OCI-LY7 (cell line): ENCODE measurements at regions not wholly inside any gene's neighbourhood (a gene's known extent, or its start where the extent isn't known, plus 50 kb on each side); places are given as distances from the start of the nearest gene placed in this dataset.

ENCODE experiments used
- BruUV-seq: library from RNA; stranded (reverse); fragments of 400-500 nt; replicated peaks from 2 replicates; lab custom pipeline; 2021; lab: Mats Ljungman, UMichigan
- CTCF ChIA-PET: fragments of 300-600 bp; sonication (Branson Sonifier 250); formaldehyde crosslinking; loops from one replicate; lab custom pipeline; 2022; ENCODE audit warnings: antibody characterized with exemption; ENCODE audit not compliant: unreplicated experiment; lab: Charles Lee
- POLR2A ChIA-PET: fragments of 300-600 bp; sonication (Branson Sonifier 250); formaldehyde crosslinking; loops from one replicate; lab custom pipeline; 2022; ENCODE audit warnings: antibody characterized with exemption; lab: Charles Lee
- DNase-seq: peaks from one replicate; pipeline ENCODE4 v3.0.0-alpha.2; 2015; ENCODE audit warnings: low spot score
- H2AFZ ChIP-seq: fragments of 200-600 bp; sonication (generic), shearing (Covaris generic); 2 replicates; pipeline ENCODE4 v1.6.1; 2014; ENCODE audit warnings: mild to moderate bottlenecking, antibody characterized with exemption, low read length, moderate library complexity
- H3K27ac ChIP-seq: fragments of 200-600 bp; sonication (generic); 2 replicates; pipeline ENCODE4 v1.5.1; 2014; ENCODE audit warnings: mixed run types, low read depth, mild to moderate bottlenecking, moderate library complexity, low read length, inconsistent platforms; ENCODE audit not compliant: poor library complexity, severe bottlenecking
- H3K36me3 ChIP-seq: fragments of 200-600 bp; sonication (generic); 2 replicates; pipeline ENCODE4 v1.6.1; 2014; ENCODE audit warnings: mild to moderate bottlenecking, antibody characterized with exemption, low read length, moderate library complexity, mixed read lengths; ENCODE audit not compliant: insufficient read depth
- H3K4me1 ChIP-seq: fragments of 200-600 bp; sonication (generic); 2 replicates; pipeline ENCODE4 v1.5.1; 2014; ENCODE audit warnings: mild to moderate bottlenecking, low read length; ENCODE audit not compliant: insufficient read depth, poor library complexity, severe bottlenecking
- H3K4me2 ChIP-seq: fragments of 200-600 bp; sonication (generic); 2 replicates; pipeline ENCODE4 v1.6.1; 2014; ENCODE audit warnings: mild to moderate bottlenecking, low read length
- H3K4me3 ChIP-seq: fragments of 200-600 bp; sonication (generic); 2 replicates; pipeline ENCODE4 v1.5.1; 2014; ENCODE audit warnings: mild to moderate bottlenecking, low read depth, low read length; ENCODE audit not compliant: poor library complexity, severe bottlenecking
- H3K79me2 ChIP-seq: fragments of 200-600 bp; sonication (generic); 2 replicates; pipeline ENCODE4 v1.6.1; 2016; ENCODE audit warnings: low read depth, mild to moderate bottlenecking, low read length, moderate library complexity, mixed read lengths; ENCODE audit not compliant: insufficient read depth
- H3K9me2 ChIP-seq: fragments of 200-600 bp; sonication (generic); 2 replicates; pipeline ENCODE4 v1.6.1; 2016; ENCODE audit warnings: mild to moderate bottlenecking, low read length, mixed read lengths; ENCODE audit not compliant: insufficient read depth
- H3K9me3 ChIP-seq: fragments of 200-600 bp; sonication (generic); 2 replicates; pipeline ENCODE4 v1.6.1; 2014; ENCODE audit warnings: mild to moderate bottlenecking, mixed run types, low read length, mixed read lengths
- H4K20me1 ChIP-seq: fragments of 200-600 bp; sonication (generic); 2 replicates; pipeline ENCODE4 v1.6.1; 2014; ENCODE audit warnings: mild to moderate bottlenecking, antibody characterized with exemption, low read length, moderate library complexity, mixed read lengths; ENCODE audit not compliant: insufficient read depth
- EZH2phosphoT487 ChIP-seq: fragments of 200-600 bp; sonication (generic); IDR thresholded peaks from 2 replicates; pipeline ENCODE4 v1.6.1; 2018; ENCODE audit warnings: low read depth, borderline replicate concordance, mild to moderate bottlenecking, mixed run types, antibody characterized with exemption, low read length, moderate library complexity, mixed read lengths
- intact Hi-C: fragments of 100-400 bp; cut with micrococcal nuclease; formaldehyde crosslinking; loops from one replicate; pipeline ENCODE4 v1.10.0; 2022; ENCODE audit not compliant: unreplicated experiment
- TF ChIP-seq, protein P1 (sequence below): fragments of 200-600 bp; sonication (generic); conservative IDR thresholded peaks from 2 replicates; pipeline ENCODE4 v1.5.1; 2014; ENCODE audit warnings: mild to moderate bottlenecking, antibody characterized with exemption, low read length, moderate library complexity, mixed read lengths

DNA sequence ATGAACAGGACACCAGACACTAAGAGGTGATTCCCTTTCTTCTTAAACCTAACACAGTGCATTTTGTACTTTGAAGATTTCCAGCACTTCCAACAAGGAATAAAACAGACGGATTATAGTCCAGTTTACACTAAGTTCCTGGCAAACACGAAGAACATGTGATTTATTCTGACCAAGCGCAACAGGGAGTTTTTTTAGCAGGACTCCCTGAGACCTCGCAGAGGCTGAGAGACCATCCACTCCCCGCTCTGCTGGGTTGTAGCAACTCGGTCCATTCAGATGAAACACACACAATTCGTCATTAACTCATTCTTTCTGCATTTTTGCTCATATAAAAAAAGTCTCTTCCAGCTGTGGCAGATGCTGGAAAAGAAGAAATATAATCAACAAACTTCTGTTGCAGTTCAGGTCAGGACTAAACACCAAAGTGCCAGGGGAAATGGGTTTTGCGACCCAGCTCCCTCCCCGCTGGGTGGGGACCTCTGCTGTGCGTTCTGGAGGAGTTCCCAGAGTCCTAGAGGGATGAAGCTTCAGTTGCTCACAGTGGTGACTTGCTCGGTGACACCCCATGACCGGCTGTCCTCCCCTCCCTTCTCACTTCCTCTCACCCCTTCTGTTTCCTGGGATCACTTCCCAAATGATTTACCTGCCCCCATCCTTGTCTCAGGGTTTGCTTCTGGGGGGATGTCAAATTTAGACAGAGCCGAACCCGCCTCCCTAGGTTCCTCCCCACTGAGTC lies 52.5 kb downstream of the KCNF1 start:
- Histone ChIP-seq H3K79me2 (no peaks in the 10 kb centered on the region), H3K4me1 (no peaks in the 10 kb centered on the region), H3K4me2 (no peak overlapping the region), H3K9me2 (no peaks in the 10 kb centered on the region), H3K36me3 (no peaks in the 10 kb centered on the region), H3K4me3 (no peak overlapping the region), H3K27ac (no peak overlapping the region), H2AFZ (no peak overlapping the region), H3K9me3 (no peaks in the 10 kb centered on the region), H4K20me1 (no peaks in the 10 kb centered on the region; the same call in 1 of the 2 replicates)
- ChIA-PET POLR2A (no interaction called here), CTCF (no interaction called here)
- BruUV-seq, result no TSS peak
- TF ChIP-seq, protein P1, sequence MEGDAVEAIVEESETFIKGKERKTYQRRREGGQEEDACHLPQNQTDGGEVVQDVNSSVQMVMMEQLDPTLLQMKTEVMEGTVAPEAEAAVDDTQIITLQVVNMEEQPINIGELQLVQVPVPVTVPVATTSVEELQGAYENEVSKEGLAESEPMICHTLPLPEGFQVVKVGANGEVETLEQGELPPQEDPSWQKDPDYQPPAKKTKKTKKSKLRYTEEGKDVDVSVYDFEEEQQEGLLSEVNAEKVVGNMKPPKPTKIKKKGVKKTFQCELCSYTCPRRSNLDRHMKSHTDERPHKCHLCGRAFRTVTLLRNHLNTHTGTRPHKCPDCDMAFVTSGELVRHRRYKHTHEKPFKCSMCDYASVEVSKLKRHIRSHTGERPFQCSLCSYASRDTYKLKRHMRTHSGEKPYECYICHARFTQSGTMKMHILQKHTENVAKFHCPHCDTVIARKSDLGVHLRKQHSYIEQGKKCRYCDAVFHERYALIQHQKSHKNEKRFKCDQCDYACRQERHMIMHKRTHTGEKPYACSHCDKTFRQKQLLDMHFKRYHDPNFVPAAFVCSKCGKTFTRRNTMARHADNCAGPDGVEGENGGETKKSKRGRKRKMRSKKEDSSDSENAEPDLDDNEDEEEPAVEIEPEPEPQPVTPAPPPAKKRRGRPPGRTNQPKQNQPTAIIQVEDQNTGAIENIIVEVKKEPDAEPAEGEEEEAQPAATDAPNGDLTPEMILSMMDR, result no peak
- no peak for TF ChIP-seq EZH2phosphoT487
- DNase-seq, result no peak
- intact Hi-C loops, result no loop called here

DNA sequence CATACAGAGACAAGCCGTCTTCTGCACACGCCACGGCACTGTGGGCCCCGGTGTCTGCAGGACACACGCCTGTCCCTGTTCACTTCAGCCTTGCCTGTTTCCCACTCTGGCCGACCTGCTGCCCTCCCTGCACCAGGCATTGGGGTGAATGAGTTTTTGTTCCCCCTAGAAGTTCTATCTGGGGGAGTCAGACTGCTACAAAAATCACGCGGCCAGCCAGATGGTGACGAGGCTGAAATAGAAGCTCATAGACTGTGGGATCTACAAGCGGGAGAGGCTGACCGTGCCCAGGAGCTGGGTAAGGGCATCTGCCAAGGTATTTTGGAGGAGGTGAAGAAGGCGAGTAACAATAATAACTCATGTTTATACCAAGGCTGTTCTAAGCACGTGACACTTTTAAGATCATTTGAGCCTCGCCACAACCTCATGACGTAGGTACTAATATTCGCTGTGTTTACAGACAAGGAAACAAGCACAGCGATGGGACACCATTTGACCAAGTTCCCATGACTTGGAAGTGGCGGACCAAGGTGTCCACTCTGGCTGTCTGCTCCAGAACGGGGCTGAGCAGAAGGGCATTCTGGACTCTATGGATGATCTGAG lies 53.6 kb downstream of the KCNF1 start:
- BruUV-seq, result no TSS peak
- Histone ChIP-seq H3K4me2 (no peak overlapping the region), H3K79me2 (no peaks in the 10 kb centered on the region), H3K4me3 (no peak overlapping the region), H3K9me2 (no peaks in the 10 kb centered on the region), H3K4me1 (no peaks in the 10 kb centered on the region), H4K20me1 (no peaks in the 10 kb centered on the region; the same call in 1 of the 2 replicates), H3K27ac (no peak overlapping the region), H3K36me3 (no peaks in the 10 kb centered on the region), H2AFZ (no peak overlapping the region), H3K9me3 (no peaks in the 10 kb centered on the region)
- no peak for TF ChIP-seq EZH2phosphoT487
- TF ChIP-seq, protein P1, result no peak
- intact Hi-C loops, result no loop called here
- ChIA-PET CTCF (no interaction called here), POLR2A (no interaction called here)
- no peak for DNase-seq

DNA sequence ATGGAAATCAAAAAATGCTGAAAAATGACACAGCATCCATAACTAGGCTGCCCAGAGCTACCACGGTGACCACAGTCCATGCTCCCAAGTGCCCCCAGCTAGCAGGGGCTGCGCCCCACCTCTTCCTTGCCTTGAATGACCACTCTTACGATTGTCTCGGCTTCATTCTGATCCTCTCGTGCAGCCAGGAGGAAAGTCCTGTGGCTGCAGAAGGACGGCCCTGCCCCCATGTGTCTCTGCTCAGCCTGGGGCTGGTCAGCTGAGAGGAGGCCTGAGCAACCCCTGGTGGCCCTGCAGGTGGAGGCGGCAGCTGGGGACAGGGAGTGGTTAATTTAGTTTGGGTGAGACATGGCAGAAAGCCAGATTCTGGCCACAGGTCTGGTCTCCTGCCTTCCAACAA lies 54.3 kb downstream of the KCNF1 start:
- no TSS peak for BruUV-seq
- CTCF ChIA-PET, result no interaction called here
- no peaks in the 10 kb centered on the region for H3K9me2 ChIP-seq

More for the DNA sequence above, 54.3 kb downstream of the KCNF1 start:
- no peaks in the 10 kb centered on the region for H3K4me1 ChIP-seq
- POLR2A ChIA-PET, result no interaction called here
- intact Hi-C loops, result no loop called here
- H3K27ac ChIP-seq, result no peak overlapping the region
- no peaks in the 10 kb centered on the region; the same call in 1 of the 2 replicates for H4K20me1 ChIP-seq
- no peaks in the 10 kb centered on the region for H3K79me2 ChIP-seq
- H2AFZ ChIP-seq, result no peak overlapping the region
- H3K9me3 ChIP-seq, result no peaks in the 10 kb centered on the region
- H3K4me2 ChIP-seq, result no peak overlapping the region
- TF ChIP-seq EZH2phosphoT487, result no peak
- TF ChIP-seq, protein P1, result no peak
- DNase-seq, result no peak
- H3K4me3 ChIP-seq, result no peak overlapping the region
- no peaks in the 10 kb centered on the region for H3K36me3 ChIP-seq
